Loucy (cell line): ENCODE measurements at regions not wholly inside any gene's neighbourhood (a gene's known extent, or its start where the extent isn't known, plus 50 kb on each side); places are given as distances from the start of the nearest gene placed in this dataset.

ENCODE experiments used
- H2AFZ ChIP-seq: fragments of 200-600 bp; sonication (generic); 2 replicates; pipeline ENCODE4 v1.6.0; 2016; ENCODE audit warnings: antibody characterized with exemption, mild to moderate bottlenecking, low read length, moderate library complexity
- H3F3A ChIP-seq: fragments of 200-600 bp; 2 replicates; pipeline ENCODE4 v1.6.0; 2016; ENCODE audit warnings: antibody characterized with exemption, low read depth, mild to moderate bottlenecking
- H3K27me3 ChIP-seq: fragments of 200-600 bp; sonication (generic); 2 replicates; pipeline ENCODE4 v1.6.1; 2014; ENCODE audit warnings: low read length, mild to moderate bottlenecking; ENCODE audit not compliant: insufficient read depth, poor library complexity, severe bottlenecking
- H3K36me3 ChIP-seq: fragments of 200-600 bp; sonication (generic); 2 replicates; pipeline ENCODE4 v1.6.1; 2016; ENCODE audit warnings: low read length; ENCODE audit not compliant: insufficient read depth
- H3K4me1 ChIP-seq: fragments of 200-600 bp; sonication (generic); 2 replicates; pipeline ENCODE4 v1.5.1; 2014; ENCODE audit warnings: low read length, mild to moderate bottlenecking; ENCODE audit not compliant: insufficient read depth, poor library complexity, severe bottlenecking
- H3K4me2 ChIP-seq: fragments of 200-600 bp; sonication (generic); 2 replicates; pipeline ENCODE4 v1.6.0; 2014; ENCODE audit warnings: antibody characterized with exemption, low read length, low read depth, mild to moderate bottlenecking; ENCODE audit not compliant: poor library complexity, severe bottlenecking
- H3K4me3 ChIP-seq: fragments of 200-600 bp; sonication (generic); 2 replicates; pipeline ENCODE4 v1.5.1; 2014; ENCODE audit warnings: low read length, mild to moderate bottlenecking, mixed read lengths; ENCODE audit not compliant: poor library complexity, severe bottlenecking
- H3K79me2 ChIP-seq: fragments of 200-600 bp; sonication (generic); 2 replicates; pipeline ENCODE4 v1.6.1; 2014; ENCODE audit warnings: low read length; ENCODE audit not compliant: insufficient read depth
- H3K9ac ChIP-seq: fragments of 200-600 bp; sonication (generic); 2 replicates; pipeline ENCODE4 v1.6.0; 2014; ENCODE audit warnings: mild to moderate bottlenecking, low read depth, low read length, moderate library complexity; ENCODE audit not compliant: poor library complexity, severe bottlenecking
- H3K9me2 ChIP-seq: fragments of 200-600 bp; sonication (generic); replicated peaks from 2 replicates; pipeline ENCODE4 v1.6.1; 2016; ENCODE audit warnings: low read depth, low read length, mixed read lengths
- H3K9me3 ChIP-seq: fragments of 200-600 bp; sonication (generic); 2 replicates; pipeline ENCODE4 v1.6.1; 2014; ENCODE audit warnings: mild to moderate bottlenecking, antibody characterized with exemption, low read length, low read depth; ENCODE audit not compliant: insufficient read depth
- H4K20me1 ChIP-seq: fragments of 200-600 bp; sonication (generic); 2 replicates; pipeline ENCODE4 v1.6.0; 2014; ENCODE audit warnings: antibody characterized with exemption, low read length, mild to moderate bottlenecking; ENCODE audit not compliant: insufficient read depth, poor library complexity, severe bottlenecking
- EZH2phosphoT487 ChIP-seq: fragments of 200-600 bp; IDR thresholded peaks from 2 replicates; pipeline ENCODE4 v1.6.1; 2018; ENCODE audit warnings: antibody characterized with exemption, mild to moderate bottlenecking, moderate library complexity, borderline replicate concordance
- TF ChIP-seq, protein P1 (sequence below): fragments of 200-600 bp; sonication (generic); conservative IDR thresholded peaks from 2 replicates; pipeline ENCODE4 v1.5.1; 2014; ENCODE audit warnings: mild to moderate bottlenecking, antibody characterized with exemption, low read length

DNA sequence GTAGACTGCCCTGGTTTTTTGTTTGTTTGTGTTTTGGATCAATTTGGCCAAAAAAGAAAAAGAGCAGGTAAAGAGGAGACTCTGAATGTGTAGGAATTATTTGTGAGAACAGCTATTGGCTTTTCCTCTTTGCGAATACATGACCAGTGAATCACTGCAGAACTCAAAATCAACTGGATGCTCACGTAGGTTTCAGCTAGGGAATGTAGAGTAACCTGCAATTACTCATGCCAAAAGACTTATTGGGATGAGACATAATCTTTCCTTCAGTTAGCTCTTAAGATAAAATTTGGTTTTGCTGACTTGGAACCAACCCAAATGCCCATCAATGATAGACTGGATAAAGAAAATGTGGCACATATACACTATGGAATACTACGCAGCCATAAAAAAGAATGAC lies 348.0 kb downstream of the NPR3 start:
- Histone ChIP-seq H3K4me1 (no peaks in the 10 kb centered on the region), H3K9me2 (no peaks in the 10 kb centered on the region), H3K4me2 (no peak overlapping the region), H2AFZ (no peak overlapping the region), H3K9me3 (no peaks in the 10 kb centered on the region; the same call in 1 of the 2 replicates), H3K79me2 (no peaks in the 10 kb centered on the region), H3K27me3 (no peaks in the 10 kb centered on the region), H3K9ac (no peak overlapping the region), H4K20me1 (no peaks in the 10 kb centered on the region), H3F3A (no peaks in the 10 kb centered on the region), H3K36me3 (no peaks in the 10 kb centered on the region), H3K4me3 (no peak overlapping the region)
- TF ChIP-seq, protein P1, sequence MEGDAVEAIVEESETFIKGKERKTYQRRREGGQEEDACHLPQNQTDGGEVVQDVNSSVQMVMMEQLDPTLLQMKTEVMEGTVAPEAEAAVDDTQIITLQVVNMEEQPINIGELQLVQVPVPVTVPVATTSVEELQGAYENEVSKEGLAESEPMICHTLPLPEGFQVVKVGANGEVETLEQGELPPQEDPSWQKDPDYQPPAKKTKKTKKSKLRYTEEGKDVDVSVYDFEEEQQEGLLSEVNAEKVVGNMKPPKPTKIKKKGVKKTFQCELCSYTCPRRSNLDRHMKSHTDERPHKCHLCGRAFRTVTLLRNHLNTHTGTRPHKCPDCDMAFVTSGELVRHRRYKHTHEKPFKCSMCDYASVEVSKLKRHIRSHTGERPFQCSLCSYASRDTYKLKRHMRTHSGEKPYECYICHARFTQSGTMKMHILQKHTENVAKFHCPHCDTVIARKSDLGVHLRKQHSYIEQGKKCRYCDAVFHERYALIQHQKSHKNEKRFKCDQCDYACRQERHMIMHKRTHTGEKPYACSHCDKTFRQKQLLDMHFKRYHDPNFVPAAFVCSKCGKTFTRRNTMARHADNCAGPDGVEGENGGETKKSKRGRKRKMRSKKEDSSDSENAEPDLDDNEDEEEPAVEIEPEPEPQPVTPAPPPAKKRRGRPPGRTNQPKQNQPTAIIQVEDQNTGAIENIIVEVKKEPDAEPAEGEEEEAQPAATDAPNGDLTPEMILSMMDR: no peak
- no peak for TF ChIP-seq EZH2phosphoT487

DNA sequence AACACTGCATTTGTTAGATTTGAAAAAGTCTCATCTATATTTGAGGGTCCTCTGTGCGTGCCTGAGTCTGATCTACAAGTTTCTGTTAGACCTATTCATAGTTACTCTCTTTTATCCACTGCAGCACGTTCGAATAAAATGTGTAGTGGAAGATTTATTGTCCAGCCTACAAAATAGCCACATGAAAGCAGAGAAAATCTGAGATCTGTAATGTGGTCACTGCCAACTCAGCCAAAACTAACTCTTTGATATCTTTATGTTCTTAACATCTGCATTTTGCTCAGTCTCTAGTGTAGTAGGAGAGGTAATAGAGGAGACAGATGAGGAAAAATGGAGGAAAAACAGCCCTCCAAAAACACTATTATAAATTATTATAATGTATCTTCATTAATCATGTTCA lies 354.0 kb downstream of the NPR3 start:
- Histone ChIP-seq H3K4me2 (no peak overlapping the region), H3K9me2 (no peaks in the 10 kb centered on the region), H2AFZ (no peak overlapping the region), H3K36me3 (no peaks in the 10 kb centered on the region), H3K4me1 (no peaks in the 10 kb centered on the region), H3K4me3 (no peak overlapping the region), H3K9me3 (no peaks in the 10 kb centered on the region), H3K27me3 (no peaks in the 10 kb centered on the region), H3F3A (no peaks in the 10 kb centered on the region), H3K79me2 (no peaks in the 10 kb centered on the region), H3K9ac (no peak overlapping the region), H4K20me1 (no peaks in the 10 kb centered on the region)
- TF ChIP-seq, protein P1: no peak
- TF ChIP-seq EZH2phosphoT487: no peak

DNA sequence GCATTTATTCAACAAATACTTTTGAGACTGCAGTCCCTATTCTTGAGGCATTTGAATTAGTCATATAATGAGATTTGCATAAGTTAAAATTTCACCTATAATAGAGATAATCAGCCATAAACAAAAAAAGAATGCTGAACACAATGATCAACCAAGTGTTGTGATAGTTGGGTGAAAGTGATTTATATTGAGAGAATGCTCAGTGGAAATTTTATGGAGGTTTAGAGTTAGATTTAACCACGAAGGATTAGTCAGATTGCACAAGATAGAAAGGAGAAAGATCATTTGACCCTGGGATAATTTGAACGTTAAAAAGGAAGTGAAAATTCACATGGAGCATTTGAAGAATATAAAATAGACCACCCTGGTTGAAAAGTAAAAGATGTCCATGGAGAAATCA lies 356.2 kb downstream of the NPR3 start:
- H3K9me2 ChIP-seq: no peaks in the 10 kb centered on the region
- no peaks in the 10 kb centered on the region for H3K9me3 ChIP-seq
- H3F3A ChIP-seq: no peaks in the 10 kb centered on the region
- H3K79me2 ChIP-seq: no peaks in the 10 kb centered on the region
- H3K27me3 ChIP-seq: no peaks in the 10 kb centered on the region
- H3K9ac ChIP-seq: no peak overlapping the region
- no peaks in the 10 kb centered on the region for H4K20me1 ChIP-seq
- no peak overlapping the region for H3K4me2 ChIP-seq
- TF ChIP-seq EZH2phosphoT487: no peak
- TF ChIP-seq, protein P1: no peak
- no peaks in the 10 kb centered on the region for H3K4me1 ChIP-seq
- H3K4me3 ChIP-seq: no peak overlapping the region
- H3K36me3 ChIP-seq: no peaks in the 10 kb centered on the region
- H2AFZ ChIP-seq: no peak overlapping the region
